HCT116 (cell line): ENCODE measurements at regions not wholly inside any gene's neighbourhood (a gene's known extent, or its start where the extent isn't known, plus 50 kb on each side); places are given as distances from the start of the nearest gene placed in this dataset.
"Not testable (repeated sequence)": the region's sequence is repeated elsewhere in the genome, so short reads cannot be mapped to it uniquely, and the experiment has no call there.

Experiments
- ATAC-seq: fragments of 200-7000 bp; cut with Tn5 transposase; 2 replicates; pipeline ENCODE4 v1.9.1; 2020; ENCODE audit warnings: mild to moderate bottlenecking, moderate library complexity
- BruUV-seq: library from RNA; stranded (reverse); fragments of 400-500 nt; replicated peaks from 2 replicates; lab custom pipeline; 2021; lab: Mats Ljungman, UMichigan
- CTCF ChIA-PET: fragments of 300-600 bp; sonication (Branson Sonifier 250); formaldehyde crosslinking; loops from one replicate; lab custom pipeline; 2021; ENCODE audit warnings: antibody characterized with exemption; lab: Charles Lee
- POLR2A ChIA-PET: fragments of 300-600, 350-600 bp; sonication (Branson Sonifier 250); formaldehyde crosslinking; loops from one replicate; lab custom pipeline; 2021; ENCODE audit warnings: antibody characterized with exemption; lab: Charles Lee
- RAD21 ChIA-PET, 2 experiments: fragments of 300-600 bp; sonication (Branson Sonifier 250); formaldehyde crosslinking; loops; one replicate each; lab custom pipeline; 2023; ENCODE audit warnings: low total read pairs in 2 of 2; ENCODE audit not compliant: uncharacterized antibody in 2 of 2, unreplicated experiment in 2 of 2, low non-redundant PET in 1 of 2; lab: Charles Lee
- DNase-seq: peaks from one replicate; pipeline ENCODE4 v3.0.0-alpha.2; 2010; ENCODE audit warnings: low read depth, low spot score
- H2AFZ ChIP-seq: fragments of 200-600 bp; shearing (Covaris generic), sonication (generic); 2 replicates; pipeline ENCODE4 v1.6.1; 2017; ENCODE audit warnings: low read depth, mixed run types, mixed read lengths, antibody characterized with exemption, low read length; ENCODE audit not compliant: poor library complexity, severe bottlenecking
- H3K27ac ChIP-seq: 2 replicates; pipeline ENCODE4 v1.5.1; 2012; ENCODE audit warnings: low read depth, low read length
- H3K27me3 ChIP-seq: fragments of 200-600 bp; sonication (generic); 2 replicates; pipeline ENCODE4 v1.6.1; 2016; ENCODE audit warnings: mixed run types, low read length, mixed read lengths; ENCODE audit not compliant: insufficient read depth
- H3K36me3 ChIP-seq, 2 experiments: fragments of 200-500 bp in 1 of 2; fragments of 200-600 bp in 1 of 2; sonication (Bioruptor generic) in 1 of 2; sonication (generic) in 1 of 2; 2 replicates each; pipeline versions ENCODE4 v1.5.1 to v1.6.1; 2014 to 2016; ENCODE audit warnings: low read length in 2 of 2, inconsistent platforms in 1 of 2, mixed read lengths in 1 of 2, mixed run types in 1 of 2; ENCODE audit not compliant: insufficient read depth in 2 of 2, control insufficient read depth in 1 of 2
- H3K4me1 ChIP-seq, 2 experiments: fragments of 200-600 bp in 1 of 2; sonication (generic) in 1 of 2; 2 replicates each; pipeline versions ENCODE4 v1.5.1 to v1.6.1; 2012 to 2017; ENCODE audit warnings: low read length in 2 of 2, inconsistent platforms in 1 of 2, mild to moderate bottlenecking in 1 of 2, mixed read lengths in 1 of 2, mixed run types in 1 of 2, moderate library complexity in 1 of 2; ENCODE audit not compliant: insufficient read depth in 2 of 2, control insufficient read depth in 1 of 2
- H3K4me2 ChIP-seq: fragments of 200-600 bp; sonication (generic); 2 replicates; pipeline ENCODE4 v1.6.1; 2017; ENCODE audit warnings: mixed run types, low read length, mixed read lengths
- H3K4me3 ChIP-seq, 2 experiments: fragments of 200-600 bp in 1 of 2; sonication (generic) in 1 of 2; replicated peaks in 1 of 2; 2 replicates each; pipeline ENCODE4 v1.5.1; 2011 to 2016; ENCODE audit warnings: low read length in 2 of 2, control low read depth in 1 of 2, low read depth in 1 of 2, mild to moderate bottlenecking in 1 of 2, mixed read lengths in 1 of 2, mixed run types in 1 of 2
- H3K79me2 ChIP-seq: fragments of 200-600 bp; sonication (generic); 2 replicates; pipeline ENCODE4 v1.6.1; 2017; ENCODE audit warnings: mild to moderate bottlenecking, mixed run types, low read length, moderate library complexity, mixed read lengths; ENCODE audit not compliant: insufficient read depth
- H3K9ac ChIP-seq: fragments of 200-600 bp; sonication (generic); 2 replicates; pipeline ENCODE4 v1.6.1; 2016; ENCODE audit warnings: low read length, mixed read lengths
- H3K9me2 ChIP-seq: fragments of 200-600 bp; sonication (generic), shearing (Covaris generic); 2 replicates; pipeline ENCODE4 v1.6.1; 2017; ENCODE audit warnings: mixed run types, mild to moderate bottlenecking, moderate library complexity; ENCODE audit not compliant: insufficient read depth
- H3K9me3 ChIP-seq, 2 experiments: fragments of 200-500 bp in 1 of 2; fragments of 200-600 bp in 1 of 2; sonication (Bioruptor generic) in 1 of 2; sonication (generic) in 1 of 2; 2 replicates each; pipeline ENCODE4 v1.6.1; 2014 to 2017; ENCODE audit warnings: low read length in 2 of 2, mixed read lengths in 2 of 2, inconsistent platforms in 1 of 2, low read depth in 1 of 2, mild to moderate bottlenecking in 1 of 2, mixed run types in 1 of 2, moderate library complexity in 1 of 2; ENCODE audit not compliant: control insufficient read depth in 1 of 2, insufficient read depth in 1 of 2
- H4K20me1 ChIP-seq: fragments of 200-600 bp; sonication (generic), shearing (Covaris generic); 2 replicates; pipeline ENCODE4 v1.6.1; 2017; ENCODE audit warnings: mixed run types, mild to moderate bottlenecking, moderate library complexity; ENCODE audit not compliant: insufficient read depth
- CBX3 ChIP-seq: IDR thresholded peaks from 2 replicates; pipeline ENCODE4 v1.6.1; 2012; ENCODE audit warnings: low read depth
- EGR1 ChIP-seq: IDR thresholded peaks from 2 replicates; pipeline ENCODE4 v1.6.1; 2012; ENCODE audit warnings: low read depth
- ELF1 ChIP-seq: IDR thresholded peaks from 2 replicates; pipeline ENCODE4 v1.6.1; 2012; ENCODE audit warnings: low read depth, borderline replicate concordance
- EZH2phosphoT487 ChIP-seq: fragments of 200-600 bp; IDR thresholded peaks from 2 replicates; pipeline ENCODE4 v1.6.1; 2018; ENCODE audit warnings: antibody characterized with exemption, borderline replicate concordance
- FOSL1 ChIP-seq: IDR thresholded peaks from 2 replicates; pipeline ENCODE4 v1.6.1; 2012; ENCODE audit warnings: low read depth
- JUND ChIP-seq: IDR thresholded peaks from 2 replicates; pipeline ENCODE4 v1.6.1; 2012
- POLR2A ChIP-seq: IDR thresholded peaks from 2 replicates; pipeline ENCODE4 v1.7.0; 2011; ENCODE audit warnings: borderline replicate concordance; ENCODE audit not compliant: insufficient read depth, insufficient read length; ENCODE audit errors: extremely low read depth
- POLR2AphosphoS5 ChIP-seq: IDR thresholded peaks from 2 replicates; pipeline ENCODE4 v1.6.1; 2011; ENCODE audit warnings: mild to moderate bottlenecking, low read depth, low read length, moderate library complexity
- RAD21 ChIP-seq: IDR thresholded peaks from 2 replicates; pipeline ENCODE4 v1.6.1; 2012; ENCODE audit warnings: low read depth, mild to moderate bottlenecking
- SIN3A ChIP-seq: IDR thresholded peaks from 2 replicates; pipeline ENCODE4 v1.6.1; 2012; ENCODE audit warnings: low read depth
- SRF ChIP-seq: IDR thresholded peaks from 2 replicates; pipeline ENCODE4 v1.6.1; 2012; ENCODE audit warnings: low read depth
- TCF7L2 ChIP-seq: IDR thresholded peaks from 2 replicates; pipeline ENCODE4 v1.7.0; 2011; ENCODE audit warnings: borderline replicate concordance, inconsistent platforms; ENCODE audit not compliant: insufficient read depth, insufficient read length; ENCODE audit errors: extremely low read depth
- YY1 ChIP-seq: IDR thresholded peaks from 2 replicates; pipeline ENCODE4 v1.6.1; 2011; ENCODE audit warnings: low read length, low read depth, moderate library complexity, mild to moderate bottlenecking; ENCODE audit not compliant: insufficient replicate concordance; ENCODE audit errors: extremely low read depth
- intact Hi-C: fragments of 100-400 bp; cut with micrococcal nuclease; formaldehyde crosslinking; loops from 2 replicates; pipeline ENCODE4 v1.10.0; 2022
- TF ChIP-seq, protein P1 (sequence below): IDR thresholded peaks from 2 replicates; pipeline ENCODE4 v1.6.1; 2012
- TF ChIP-seq, protein P2 (sequence below): IDR thresholded peaks from 2 replicates; pipeline ENCODE4 v1.6.1; 2012
- TF ChIP-seq, protein P3 (sequence below): IDR thresholded peaks from 2 replicates; pipeline ENCODE4 v1.6.1; 2012; ENCODE audit warnings: low read depth

DNA sequence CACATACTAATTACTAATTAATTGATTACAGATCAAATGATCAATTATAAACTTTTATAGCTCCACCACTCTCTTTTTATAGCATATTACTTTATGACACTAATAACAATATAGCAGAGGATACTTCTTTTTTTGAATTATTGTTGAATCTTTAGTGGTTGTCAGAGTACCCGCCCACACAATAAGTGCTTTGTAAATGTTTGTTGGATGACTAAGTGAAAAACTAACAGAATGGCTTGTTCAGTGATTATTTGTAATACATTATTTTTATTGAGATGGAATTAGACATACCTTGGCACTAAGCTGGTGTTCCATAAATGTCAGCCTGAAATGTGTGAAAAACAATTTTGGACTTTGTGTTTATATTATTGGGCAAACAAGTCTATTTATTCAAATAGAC lies 670.5 kb upstream of the ATXN7L3B start (continued):
- no peak for TF ChIP-seq TCF7L2
- TF ChIP-seq, protein P1, sequence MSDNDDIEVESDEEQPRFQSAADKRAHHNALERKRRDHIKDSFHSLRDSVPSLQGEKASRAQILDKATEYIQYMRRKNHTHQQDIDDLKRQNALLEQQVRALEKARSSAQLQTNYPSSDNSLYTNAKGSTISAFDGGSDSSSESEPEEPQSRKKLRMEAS: no peak
- TF ChIP-seq RAD21: no peak
- TF ChIP-seq, protein P2, sequence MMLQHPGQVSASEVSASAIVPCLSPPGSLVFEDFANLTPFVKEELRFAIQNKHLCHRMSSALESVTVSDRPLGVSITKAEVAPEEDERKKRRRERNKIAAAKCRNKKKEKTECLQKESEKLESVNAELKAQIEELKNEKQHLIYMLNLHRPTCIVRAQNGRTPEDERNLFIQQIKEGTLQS: no peak
- no peak for TF ChIP-seq EZH2phosphoT487
- no peak for TF ChIP-seq POLR2A

DNA sequence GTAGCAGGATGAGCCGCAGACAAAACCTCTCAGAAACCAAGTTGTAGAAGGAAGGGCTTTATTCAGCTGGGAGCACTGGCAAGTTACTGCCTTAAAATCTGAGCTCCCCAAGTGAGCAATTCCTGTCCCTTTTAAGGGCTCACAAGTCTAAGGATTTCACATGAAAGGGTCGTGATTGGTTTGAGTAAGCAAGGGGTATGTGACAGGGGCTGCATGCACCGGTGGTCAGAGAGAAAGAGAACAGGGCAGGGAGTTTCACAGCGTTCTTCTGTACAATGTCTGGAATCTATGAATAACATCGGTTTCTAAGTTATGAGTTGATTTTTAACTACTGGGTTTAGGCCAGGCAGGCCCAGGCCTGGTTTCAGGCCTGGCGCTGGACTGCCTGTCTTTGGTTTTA lies 660.3 kb upstream of the ATXN7L3B start:
- DNase-seq, H3K9me2 ChIP-seq, H3K4me1 ChIP-seq, intact Hi-C loops, CTCF ChIA-PET, H3K9me3 ChIP-seq, POLR2A ChIA-PET, H3K4me2 ChIP-seq, H3K9ac ChIP-seq, H3K79me2 ChIP-seq, RAD21 ChIA-PET, H2AFZ ChIP-seq, H3K27me3 ChIP-seq, BruUV-seq, H3K36me3 ChIP-seq, H3K27ac ChIP-seq, H4K20me1 ChIP-seq, ATAC-seq, H3K4me3 ChIP-seq: not testable (repeated sequence)

DNA sequence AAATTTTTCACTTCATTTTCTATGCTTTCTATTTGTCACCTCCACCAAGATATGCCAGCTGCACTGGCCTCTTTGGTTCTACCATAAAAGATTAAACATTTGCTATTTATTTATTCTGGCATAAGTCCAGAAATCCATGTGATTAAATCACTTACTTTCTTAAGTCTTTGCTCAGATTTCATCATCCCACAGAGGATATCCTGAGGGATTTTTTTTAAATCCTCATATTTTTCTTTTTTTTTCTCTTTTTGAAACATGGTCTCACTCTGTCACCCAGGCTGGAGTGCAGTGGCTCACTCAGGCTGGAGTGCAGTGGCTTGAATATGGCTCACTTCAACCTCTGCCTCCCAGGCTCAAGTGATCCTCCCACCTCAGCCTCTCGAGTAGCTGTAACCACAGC lies 645.4 kb upstream of the ATXN7L3B start:
- ChIA-PET CTCF (no interaction called here), POLR2A (no interaction called here), RAD21 (no interaction called here)
- peaks cover 0 to 5% of the 10 kb centered on the region in 2 experiments; a peak in 1 of 4 replicates for H3K4me1 ChIP-seq
- ATAC-seq: no peak
- H3K4me3 ChIP-seq: no peak overlapping the region
- H3K79me2 ChIP-seq: no peaks in the 10 kb centered on the region
- H3K27me3 ChIP-seq: no peaks in the 10 kb centered on the region
- H3K9ac ChIP-seq: no peak overlapping the region
- no peak for DNase-seq
- H3K9me2 ChIP-seq: no peaks in the 10 kb centered on the region
- H4K20me1 ChIP-seq: no peaks in the 10 kb centered on the region
- no peaks in the 10 kb centered on the region for H3K36me3 ChIP-seq
- no peak for TF ChIP-seq JUND
- TF ChIP-seq SRF: no peak
- TF ChIP-seq ELF1: no peak
- TF ChIP-seq EGR1: no peak
- TF ChIP-seq SIN3A: no peak
- TF ChIP-seq EZH2phosphoT487: no peak
- TF ChIP-seq, protein P2: no peak
- TF ChIP-seq, protein P1: no peak
- TF ChIP-seq CBX3: no peak
- TF ChIP-seq FOSL1: no peak
- no peak for TF ChIP-seq POLR2AphosphoS5
- TF ChIP-seq, protein P3, sequence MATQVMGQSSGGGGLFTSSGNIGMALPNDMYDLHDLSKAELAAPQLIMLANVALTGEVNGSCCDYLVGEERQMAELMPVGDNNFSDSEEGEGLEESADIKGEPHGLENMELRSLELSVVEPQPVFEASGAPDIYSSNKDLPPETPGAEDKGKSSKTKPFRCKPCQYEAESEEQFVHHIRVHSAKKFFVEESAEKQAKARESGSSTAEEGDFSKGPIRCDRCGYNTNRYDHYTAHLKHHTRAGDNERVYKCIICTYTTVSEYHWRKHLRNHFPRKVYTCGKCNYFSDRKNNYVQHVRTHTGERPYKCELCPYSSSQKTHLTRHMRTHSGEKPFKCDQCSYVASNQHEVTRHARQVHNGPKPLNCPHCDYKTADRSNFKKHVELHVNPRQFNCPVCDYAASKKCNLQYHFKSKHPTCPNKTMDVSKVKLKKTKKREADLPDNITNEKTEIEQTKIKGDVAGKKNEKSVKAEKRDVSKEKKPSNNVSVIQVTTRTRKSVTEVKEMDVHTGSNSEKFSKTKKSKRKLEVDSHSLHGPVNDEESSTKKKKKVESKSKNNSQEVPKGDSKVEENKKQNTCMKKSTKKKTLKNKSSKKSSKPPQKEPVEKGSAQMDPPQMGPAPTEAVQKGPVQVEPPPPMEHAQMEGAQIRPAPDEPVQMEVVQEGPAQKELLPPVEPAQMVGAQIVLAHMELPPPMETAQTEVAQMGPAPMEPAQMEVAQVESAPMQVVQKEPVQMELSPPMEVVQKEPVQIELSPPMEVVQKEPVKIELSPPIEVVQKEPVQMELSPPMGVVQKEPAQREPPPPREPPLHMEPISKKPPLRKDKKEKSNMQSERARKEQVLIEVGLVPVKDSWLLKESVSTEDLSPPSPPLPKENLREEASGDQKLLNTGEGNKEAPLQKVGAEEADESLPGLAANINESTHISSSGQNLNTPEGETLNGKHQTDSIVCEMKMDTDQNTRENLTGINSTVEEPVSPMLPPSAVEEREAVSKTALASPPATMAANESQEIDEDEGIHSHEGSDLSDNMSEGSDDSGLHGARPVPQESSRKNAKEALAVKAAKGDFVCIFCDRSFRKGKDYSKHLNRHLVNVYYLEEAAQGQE: no peak
- no peak for TF ChIP-seq YY1
- no peaks in the 10 kb centered on the region for H3K9me3 ChIP-seq
- intact Hi-C loops: no loop called here
- no TSS peak for BruUV-seq
- no peak overlapping the region for H3K27ac ChIP-seq
- no peak overlapping the region for H3K4me2 ChIP-seq
- no peak overlapping the region for H2AFZ ChIP-seq
